Vagina (tissue), 2 donors: ENCODE measurements at regions not wholly inside any gene's neighbourhood (a gene's known extent, or its start where the extent isn't known, plus 50 kb on each side); places are given as distances from the start of the nearest gene placed in this dataset.

Experiments
- DNase-seq, 2 donors: peaks; one replicate each; pipeline ENCODE4 v3.0.0-alpha.2; 2017; ENCODE audit errors: extremely low spot score in 2 of 2
- H3K27ac ChIP-seq: fragments of 200-600 bp; sonication (generic); one replicate; pipeline ENCODE4 v1.5.1; 2019
- H3K27me3 ChIP-seq: fragments of 200-600 bp; sonication (generic); one replicate; pipeline ENCODE4 v1.5.1; 2019
- H3K36me3 ChIP-seq, 2 donors: fragments of 200-600 bp; sonication (generic); one replicate each; pipeline ENCODE4 v1.5.1; 2017 to 2019
- H3K4me1 ChIP-seq: fragments of 200-600 bp; sonication (generic); one replicate; pipeline ENCODE4 v1.5.1; 2019
- H3K4me3 ChIP-seq, 2 donors: fragments of 200-600 bp; sonication (generic); 1 replicate in 1 of 2; 2 replicates in 1 of 2; pipeline ENCODE4 v1.5.1; 2016 to 2019
- H3K9me3 ChIP-seq: fragments of 200-600 bp; sonication (generic); one replicate; pipeline ENCODE4 v1.5.1; 2019
- CTCF ChIP-seq, 3 experiments: fragments of 450-650 bp in 2 of 3; fragments of 200-600 bp in 1 of 3; sonication (generic) in 1 of 3; IDR thresholded peaks; one replicate each; pipeline ENCODE4 v1.5.1; 2017 to 2019; ENCODE audit warnings: antibody characterized with exemption in 3 of 3, mild to moderate bottlenecking in 2 of 3, moderate library complexity in 2 of 3
- POLR2A ChIP-seq, 2 donors: fragments of 450-650 bp; IDR thresholded peaks; one replicate each; pipeline ENCODE4 v1.6.1; 2017; ENCODE audit warnings: antibody characterized with exemption in 2 of 2, mild to moderate bottlenecking in 2 of 2, moderate library complexity in 2 of 2
- POLR2AphosphoS5 ChIP-seq, 2 donors: sonication (generic); formaldehyde crosslinking; IDR thresholded peaks; one replicate each; pipeline ENCODE4 v1.9.0; 2017; ENCODE audit warnings: antibody characterized with exemption in 2 of 2, mild to moderate bottlenecking in 2 of 2, low read depth in 1 of 2; ENCODE audit not compliant: insufficient read depth in 1 of 2
- intact Hi-C: fragments of 100-400 bp; cut with DNase I; formaldehyde crosslinking; loops from one replicate; pipeline ENCODE4 v1.15.1; 2023

GRCh38 chr1:82399093-82399492, 598.4 kb downstream of the ADGRL2 start:
- H3K36me3 ChIP-seq = no peaks in the 10 kb centered on the region
- no peaks in the 10 kb centered on the region for H3K27me3 ChIP-seq
- intact Hi-C loops = no loop called here
- H3K27ac ChIP-seq = no peak overlapping the region
- no peaks in the 10 kb centered on the region for H3K9me3 ChIP-seq
- no peaks in the 10 kb centered on the region for H3K4me1 ChIP-seq
- DNase-seq = no peak
- H3K4me3 ChIP-seq = no peak overlapping the region
- TF ChIP-seq CTCF (IDR thresholded peaks at IDR 0.05) = no peak
- no peak for TF ChIP-seq POLR2A (IDR thresholded peaks at IDR 0.05)
- no peak for TF ChIP-seq POLR2AphosphoS5 (IDR thresholded peaks at IDR 0.05; ENCODE audit: insufficient read depth in 1 of 2, low read depth in 1 of 2)

- H3K36me3 ChIP-seq = no peaks in the 10 kb centered on the region
- H3K4me1 ChIP-seq = no peaks in the 10 kb centered on the region
- intact Hi-C loops = no loop called here
- H3K27ac ChIP-seq = no peak overlapping the region
- H3K4me3 ChIP-seq = no peak overlapping the region
- TF ChIP-seq CTCF (IDR thresholded peaks at IDR 0.05) (no peak), POLR2A (IDR thresholded peaks at IDR 0.05) (no peak), POLR2AphosphoS5 (IDR thresholded peaks at IDR 0.05; ENCODE audit: insufficient read depth in 1 of 2, low read depth in 1 of 2) (no peak)
- no peaks in the 10 kb centered on the region for H3K9me3 ChIP-seq
- H3K27me3 ChIP-seq = no peaks in the 10 kb centered on the region
- no peak for DNase-seq
These were observed 597.6 kb downstream of the ADGRL2 start for GRCh38 chr1:82398357-82398756.

- TF ChIP-seq CTCF (IDR thresholded peaks at IDR 0.05) (no peak), POLR2AphosphoS5 (IDR thresholded peaks at IDR 0.05; ENCODE audit: insufficient read depth in 1 of 2, low read depth in 1 of 2) (no peak), POLR2A (IDR thresholded peaks at IDR 0.05) (no peak)
- Histone ChIP-seq H3K36me3 (no peaks in the 10 kb centered on the region), H3K4me1 (no peaks in the 10 kb centered on the region), H3K9me3 (no peaks in the 10 kb centered on the region), H3K27me3 (no peaks in the 10 kb centered on the region), H3K27ac (no peak overlapping the region), H3K4me3 (no peak overlapping the region)
- intact Hi-C loops = no loop called here
- DNase-seq = no peak
These were observed 594.7 kb downstream of the ADGRL2 start for GRCh38 chr1:82395440-82395839.

GRCh38 chr1:82392946-82393345, 592.2 kb downstream of the ADGRL2 start:
- no peak for DNase-seq
- TF ChIP-seq CTCF (IDR thresholded peaks at IDR 0.05) = no peak
- TF ChIP-seq POLR2A (IDR thresholded peaks at IDR 0.05) = no peak
- Histone ChIP-seq H3K27me3 (no peaks in the 10 kb centered on the region), H3K4me3 (no peak overlapping the region), H3K4me1 (no peaks in the 10 kb centered on the region), H3K9me3 (no peaks in the 10 kb centered on the region), H3K27ac (no peak overlapping the region), H3K36me3 (no peaks in the 10 kb centered on the region)
- intact Hi-C loops = no loop called here

- Histone ChIP-seq H3K36me3 (no peaks in the 10 kb centered on the region), H3K9me3 (no peaks in the 10 kb centered on the region), H3K4me3 (no peak overlapping the region), H3K27ac (no peak overlapping the region), H3K4me1 (no peaks in the 10 kb centered on the region), H3K27me3 (no peaks in the 10 kb centered on the region)
- TF ChIP-seq CTCF (IDR thresholded peaks at IDR 0.05) = no peak
- TF ChIP-seq POLR2A (IDR thresholded peaks at IDR 0.05) = no peak
- no peak for TF ChIP-seq POLR2AphosphoS5 (IDR thresholded peaks at IDR 0.05; ENCODE audit: insufficient read depth in 1 of 2, low read depth in 1 of 2)
- DNase-seq = no peak
- intact Hi-C loops = no loop called here
These were observed 591.8 kb downstream of the ADGRL2 start for GRCh38 chr1:82392513-82392912.
